ENCODE measurements at regions not wholly inside any gene's neighbourhood (a gene's known extent, or its start where the extent isn't known, plus 50 kb on each side); places are given as distances from the start of the nearest gene placed in this dataset.

DNA sequence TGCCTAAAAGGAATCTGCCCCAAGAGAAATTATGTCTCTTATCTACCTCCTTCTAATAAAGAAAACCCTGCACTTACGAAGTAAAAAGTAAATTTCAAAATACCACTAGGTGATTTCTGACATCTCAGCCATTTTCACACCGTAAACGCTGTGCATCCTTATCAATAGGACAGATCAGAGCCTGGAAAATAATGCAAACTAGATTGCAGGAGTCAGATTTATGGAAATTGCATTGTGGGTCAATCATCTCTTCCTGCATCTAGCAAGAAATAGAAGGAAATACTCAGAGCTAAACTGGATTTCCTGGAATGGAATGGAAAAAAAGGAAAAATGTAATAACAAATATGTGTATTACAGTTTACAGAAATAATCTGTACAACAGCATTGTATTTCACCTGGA lies 114.3 kb upstream of the PLPPR4 start:
- Mint-ChIP-seq H3K4me1 (no peaks in the 10 kb centered on the region; a peak in 1 of 4 replicates), H3K36me3 (ENCODE audit: insufficient read depth in 1 of 3, low read depth in 3 of 3) (no peaks in the 10 kb centered on the region), H3K27ac (no peak overlapping the region), H3K9me3 (no peaks in the 10 kb centered on the region), H3K27me3 (ENCODE audit: low read depth) (no peaks in the 10 kb centered on the region), H3K4me3 (no peak overlapping the region)
- Histone ChIP-seq H2BK15ac (ENCODE audit: low read depth, low read length) (no peak overlapping the region), H2BK5ac (ENCODE audit: insufficient read length, low read length) (no peak overlapping the region), H3K18ac (ENCODE audit: insufficient read length, low read depth, low read length) (no peak overlapping the region), H4K20me1 (ENCODE audit: control insufficient read depth, insufficient read depth, insufficient read length) (no peaks in the 10 kb centered on the region), H3K14ac (ENCODE audit: insufficient read depth, low read length) (no peak overlapping the region), H2AFZ (ENCODE audit: low read length) (no peak overlapping the region), H3T11ph (ENCODE audit: low read length) (no peak overlapping the region), H3K23me2 (ENCODE audit: insufficient read length, low read depth, low read length, poor library complexity, severe bottlenecking) (no peaks in the 10 kb centered on the region), H3K56ac (ENCODE audit: insufficient read length, low read depth, low read length) (no peak overlapping the region), H3K27me3 (ENCODE audit: insufficient read depth, low read length) (no peaks in the 10 kb centered on the region), H3K79me1 (ENCODE audit: insufficient read depth, low read depth, low read length, poor library complexity, severe bottlenecking) (no peaks in the 10 kb centered on the region), H3K4me2 (ENCODE audit: insufficient read depth, insufficient read length, low read length) (no peak overlapping the region), H3K4ac (ENCODE audit: low read depth, low read length) (no peak overlapping the region), H4K5ac (ENCODE audit: insufficient read length, low read depth, low read length) (no peak overlapping the region), H2AK5ac (ENCODE audit: insufficient read length, low read length) (no peak overlapping the region), H3K9ac (ENCODE audit: extremely low read depth, insufficient read length, low read length) (no peak overlapping the region), H2BK20ac (ENCODE audit: low read depth, low read length, poor library complexity, severe bottlenecking) (no peak overlapping the region), H3K79me2 (ENCODE audit: insufficient read depth, low read length) (no peaks in the 10 kb centered on the region), H4K91ac (ENCODE audit: insufficient read length, low read depth, low read length) (no peak overlapping the region), H3K4me1 (ENCODE audit: insufficient read depth, low read length) (no peaks in the 10 kb centered on the region), H2BK12ac (ENCODE audit: insufficient read length, low read depth, low read length) (no peak overlapping the region), H3K23ac (ENCODE audit: insufficient read length, low read depth, low read length) (no peak overlapping the region), H4K8ac (replicated peaks; ENCODE audit: insufficient read length, low read depth, low read length) (no peak overlapping the region), H2BK120ac (ENCODE audit: low read depth, low read length, poor library complexity, severe bottlenecking) (no peak overlapping the region), H3K27ac (ENCODE audit: insufficient read length, low read depth, low read length) (no peak overlapping the region), H3K9me3 (ENCODE audit: control insufficient read depth, low read depth, low read length) (no peaks in the 10 kb centered on the region)
- TF ChIP-seq, protein P1, sequence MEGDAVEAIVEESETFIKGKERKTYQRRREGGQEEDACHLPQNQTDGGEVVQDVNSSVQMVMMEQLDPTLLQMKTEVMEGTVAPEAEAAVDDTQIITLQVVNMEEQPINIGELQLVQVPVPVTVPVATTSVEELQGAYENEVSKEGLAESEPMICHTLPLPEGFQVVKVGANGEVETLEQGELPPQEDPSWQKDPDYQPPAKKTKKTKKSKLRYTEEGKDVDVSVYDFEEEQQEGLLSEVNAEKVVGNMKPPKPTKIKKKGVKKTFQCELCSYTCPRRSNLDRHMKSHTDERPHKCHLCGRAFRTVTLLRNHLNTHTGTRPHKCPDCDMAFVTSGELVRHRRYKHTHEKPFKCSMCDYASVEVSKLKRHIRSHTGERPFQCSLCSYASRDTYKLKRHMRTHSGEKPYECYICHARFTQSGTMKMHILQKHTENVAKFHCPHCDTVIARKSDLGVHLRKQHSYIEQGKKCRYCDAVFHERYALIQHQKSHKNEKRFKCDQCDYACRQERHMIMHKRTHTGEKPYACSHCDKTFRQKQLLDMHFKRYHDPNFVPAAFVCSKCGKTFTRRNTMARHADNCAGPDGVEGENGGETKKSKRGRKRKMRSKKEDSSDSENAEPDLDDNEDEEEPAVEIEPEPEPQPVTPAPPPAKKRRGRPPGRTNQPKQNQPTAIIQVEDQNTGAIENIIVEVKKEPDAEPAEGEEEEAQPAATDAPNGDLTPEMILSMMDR (conservative IDR thresholded peaks at IDR 0.05) = no peak
- no CpG with 5 or more reads among the region's 3 CpGs for WGBS (ENCODE audit: extremely low coverage, insufficient read length, low lambda C conversion rate)
- DNase-seq = no peak

Data from H9 (cell line).